ENCODE measurements at regions not wholly inside any gene's neighbourhood (a gene's known extent, or its start where the extent isn't known, plus 50 kb on each side); places are given as distances from the start of the nearest gene placed in this dataset.

DNA sequence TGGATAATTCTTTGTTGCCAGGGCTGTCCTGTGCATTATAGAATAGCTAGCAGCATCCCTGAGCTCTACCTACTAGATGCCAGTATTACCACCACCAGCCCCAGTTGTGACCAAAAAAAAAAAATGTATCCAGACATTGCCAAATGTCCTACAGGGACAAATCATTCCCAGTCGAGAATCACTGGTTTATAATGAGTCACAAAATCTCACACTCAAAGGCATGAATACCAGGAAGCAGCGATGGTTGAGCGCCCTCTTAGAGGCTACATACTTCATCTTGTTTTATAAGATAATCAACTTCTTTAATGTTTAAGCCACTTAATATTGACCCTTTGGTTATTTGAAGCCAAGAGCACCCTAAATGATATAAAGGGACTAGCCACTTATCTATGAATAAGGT, 297.3 kb downstream of the DHX15 start:
- Mint-ChIP-seq H3K4me1 (ENCODE audit: low read depth) (no peaks in the 10 kb centered on the region), H3K4me3 (no peak overlapping the region), H3K9me3 (peaks cover 4% of the 10 kb centered on the region in 2 donors), H3K27me3 (ENCODE audit: low read depth) (no peaks in the 10 kb centered on the region), H3K27ac (no peak overlapping the region), H3K36me3 (ENCODE audit: insufficient read depth in 2 of 2) (no peaks in the 10 kb centered on the region)
- DNase-seq (no peak), ATAC-seq (replicated peaks in 1 of 2) (no peak)

DNA sequence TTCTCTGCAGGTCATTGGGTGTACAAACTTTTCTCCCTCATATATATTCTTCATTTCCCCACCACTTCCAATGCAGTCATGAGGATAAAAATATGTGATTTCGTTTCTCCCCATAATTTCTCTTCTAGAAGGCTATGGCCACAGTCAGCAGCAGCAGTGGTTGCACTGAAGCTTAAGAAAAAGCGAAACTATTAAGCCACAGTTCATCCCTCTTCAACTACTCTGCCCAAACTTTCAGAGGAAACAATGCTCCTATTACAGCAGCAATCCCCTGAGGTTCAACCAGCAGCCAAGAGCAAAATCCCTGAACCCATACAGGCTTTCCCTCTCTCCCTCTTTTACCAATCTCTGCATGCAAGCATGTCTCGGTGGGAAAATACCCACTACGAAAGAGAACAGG, 298.6 kb downstream of the DHX15 start:
- Mint-ChIP-seq H3K27ac (no peak overlapping the region), H3K27me3 (ENCODE audit: low read depth) (no peaks in the 10 kb centered on the region), H3K4me3 (no peak overlapping the region), H3K9me3 (peaks cover 0 to under 1% of the 10 kb centered on the region in 2 donors), H3K36me3 (ENCODE audit: insufficient read depth in 2 of 2) (no peaks in the 10 kb centered on the region), H3K4me1 (ENCODE audit: low read depth) (no peaks in the 10 kb centered on the region)
- ATAC-seq (replicated peaks in 1 of 2): no peak
- DNase-seq: no peak

DNA sequence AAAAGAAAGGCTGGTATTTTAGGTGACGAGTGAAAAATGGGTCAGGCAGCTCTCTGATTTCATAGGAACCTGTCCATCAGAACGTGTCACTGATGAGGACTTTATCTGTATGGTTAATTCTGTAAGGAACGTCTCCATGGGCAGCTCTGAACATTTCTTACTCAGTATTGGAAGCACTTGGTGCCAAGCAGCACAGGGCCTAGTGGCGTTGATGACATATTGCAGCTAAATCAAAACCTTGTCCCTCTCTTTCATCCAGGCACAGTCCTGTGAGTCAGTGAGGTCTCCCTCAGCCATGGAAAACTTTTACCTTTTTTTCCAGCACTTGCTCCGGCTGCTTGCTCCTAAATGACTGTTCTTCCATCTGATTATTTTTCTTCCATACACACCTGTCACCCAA, 301.9 kb downstream of the DHX15 start:
- DNase-seq: no peak
- Mint-ChIP-seq H3K4me1 (ENCODE audit: low read depth) (no peaks in the 10 kb centered on the region), H3K36me3 (ENCODE audit: insufficient read depth in 2 of 2) (no peaks in the 10 kb centered on the region), H3K9me3 (no peaks in the 10 kb centered on the region), H3K27ac (no peak overlapping the region), H3K27me3 (ENCODE audit: low read depth) (peaks cover 9% of the 10 kb centered on the region), H3K4me3 (no peak overlapping the region)
- ATAC-seq (replicated peaks in 1 of 2): no peak

DNA sequence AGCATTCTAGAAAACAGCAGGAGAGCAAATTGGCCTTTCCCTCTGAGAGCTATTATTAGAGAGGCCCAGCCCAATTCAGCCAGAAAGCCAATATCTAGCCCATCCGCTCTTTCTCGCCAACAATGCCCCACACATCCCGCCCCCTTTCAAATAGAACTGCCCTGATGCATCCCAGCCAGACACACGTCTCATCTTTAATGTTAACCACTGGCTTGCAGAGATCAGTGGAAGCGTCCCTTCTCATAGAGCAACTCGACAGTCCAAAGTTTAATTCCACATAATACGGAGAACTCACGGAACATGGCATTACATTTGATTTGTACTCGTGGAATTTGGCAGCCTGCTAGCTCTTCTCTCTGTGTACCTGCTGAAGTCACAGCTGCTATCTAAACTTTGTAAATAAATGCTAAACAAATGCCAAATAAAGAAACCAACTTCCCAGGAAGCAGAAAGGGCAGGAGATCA, 304.4 kb downstream of the DHX15 start:
- Mint-ChIP-seq H3K9me3 (no peaks in the 10 kb centered on the region), H3K4me1 (ENCODE audit: low read depth) (no peaks in the 10 kb centered on the region), H3K4me3 (no peak overlapping the region), H3K36me3 (ENCODE audit: insufficient read depth in 2 of 2) (no peaks in the 10 kb centered on the region), H3K27ac (no peak overlapping the region), H3K27me3 (ENCODE audit: low read depth) (peaks cover 9% of the 10 kb centered on the region)
- DNase-seq: no peak
- ATAC-seq (replicated peaks in 1 of 2): no peak

DNA sequence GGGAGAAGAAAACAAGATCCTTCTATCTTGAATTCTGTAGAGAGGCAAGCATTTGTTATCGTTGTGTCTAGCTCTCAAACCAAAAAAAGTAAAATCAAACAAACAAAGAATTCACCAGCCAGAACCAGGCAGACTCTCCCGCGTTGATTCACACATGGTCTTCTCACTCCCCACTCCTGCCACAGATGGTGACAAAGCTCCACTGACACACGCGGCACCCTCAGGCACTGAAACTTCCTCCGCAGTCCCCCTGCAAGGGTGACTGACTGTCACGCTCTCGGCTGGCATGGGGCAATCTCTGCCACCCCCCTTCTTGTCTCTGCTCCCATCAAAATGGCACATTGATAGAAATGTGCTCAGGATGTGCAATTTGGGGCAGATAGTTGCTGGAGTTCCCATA, 304.9 kb downstream of the DHX15 start:
- Mint-ChIP-seq H3K36me3 (ENCODE audit: insufficient read depth in 2 of 2) (no peaks in the 10 kb centered on the region), H3K4me1 (ENCODE audit: low read depth) (no peaks in the 10 kb centered on the region), H3K27me3 (ENCODE audit: low read depth) (peaks cover 9% of the 10 kb centered on the region), H3K27ac (no peak overlapping the region), H3K4me3 (no peak overlapping the region), H3K9me3 (no peaks in the 10 kb centered on the region)
- DNase-seq (no peak), ATAC-seq (replicated peaks in 1 of 2) (no peak)

DNA sequence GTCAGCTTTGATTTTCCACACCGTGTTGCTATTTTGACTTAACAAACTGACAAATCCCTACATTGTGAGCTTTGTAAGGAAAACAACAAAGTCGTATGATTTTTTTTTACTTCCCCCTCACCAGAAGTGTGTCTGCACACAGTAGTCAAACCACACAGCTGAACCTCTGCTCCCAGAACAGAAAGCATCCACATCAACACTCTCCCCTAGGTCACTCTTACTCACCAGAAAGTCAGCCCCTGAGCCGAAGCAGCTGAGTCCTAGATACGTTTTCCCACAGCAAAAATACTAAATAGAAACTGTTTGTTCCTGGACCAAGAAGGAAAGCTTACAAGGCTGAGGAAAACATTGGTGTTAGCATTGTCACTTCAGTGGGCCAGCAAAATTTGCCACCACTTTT, 305.7 kb downstream of the DHX15 start:
- DNase-seq (no peak), ATAC-seq (replicated peaks in 1 of 2) (no peak)
- Mint-ChIP-seq H3K4me3 (no peak overlapping the region), H3K4me1 (ENCODE audit: low read depth) (no peaks in the 10 kb centered on the region), H3K36me3 (ENCODE audit: insufficient read depth in 2 of 2) (no peaks in the 10 kb centered on the region), H3K27me3 (ENCODE audit: low read depth) (peaks cover 9% of the 10 kb centered on the region), H3K27ac (no peak overlapping the region), H3K9me3 (no peaks in the 10 kb centered on the region)

DNA sequence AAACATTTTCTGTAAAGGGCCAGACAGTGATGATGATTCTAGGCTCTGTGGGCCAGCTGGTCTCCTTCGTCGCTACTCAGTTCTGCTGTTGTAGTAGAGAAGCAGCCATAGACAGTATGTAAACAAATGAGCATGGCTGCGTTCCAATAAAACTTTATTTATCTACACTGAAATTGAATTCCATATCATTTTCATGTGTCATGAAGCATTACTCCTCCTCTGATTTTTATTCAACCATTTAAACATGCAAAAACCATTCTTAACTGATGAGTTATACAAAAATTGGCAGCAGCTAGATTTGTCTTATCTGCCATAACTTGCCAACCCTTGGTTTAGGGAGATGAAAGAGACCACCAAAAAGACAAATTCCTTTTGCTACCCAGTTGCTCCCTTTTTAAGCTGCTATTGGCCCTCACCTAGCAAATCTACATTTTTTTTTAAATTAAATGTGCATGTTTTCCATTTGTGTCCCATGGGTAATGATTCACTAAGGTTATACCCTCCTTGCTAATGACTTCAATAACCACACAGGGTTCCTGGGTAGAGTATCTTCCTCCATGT, 309.9 kb downstream of the DHX15 start:
- no peaks in the 10 kb centered on the region for H3K4me1 Mint-ChIP-seq (ENCODE audit: low read depth)
- ATAC-seq (replicated peaks in 1 of 2): no peak
- H3K27me3 Mint-ChIP-seq (ENCODE audit: low read depth): peaks cover 9% of the 10 kb centered on the region
- no peak overlapping the region for H3K4me3 Mint-ChIP-seq
- no peak for DNase-seq
- H3K9me3 Mint-ChIP-seq: no peaks in the 10 kb centered on the region
- no peak overlapping the region for H3K27ac Mint-ChIP-seq
- H3K36me3 Mint-ChIP-seq (ENCODE audit: insufficient read depth in 2 of 2): no peaks in the 10 kb centered on the region

DNA sequence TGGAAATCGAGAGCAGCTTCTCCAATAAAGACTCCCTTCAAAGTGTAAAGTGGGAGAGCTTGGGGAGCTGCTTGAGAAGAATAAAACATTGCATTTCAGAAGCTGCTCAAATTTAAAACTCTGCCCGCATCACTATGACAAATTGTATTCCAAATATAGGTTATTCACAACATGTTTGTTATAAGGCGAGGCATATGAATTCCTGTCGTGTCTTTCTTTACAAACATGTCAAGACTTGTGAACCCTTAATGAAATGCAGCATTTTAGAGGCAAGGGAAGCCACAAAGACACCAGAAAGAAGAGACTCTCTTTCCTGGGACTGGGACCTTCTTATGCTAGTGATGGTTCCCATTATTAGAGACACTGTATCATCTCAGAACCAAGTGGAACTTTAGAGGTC, 311.2 kb downstream of the DHX15 start:
- no peaks in the 10 kb centered on the region for H3K9me3 Mint-ChIP-seq
- DNase-seq: no peak
- H3K4me3 Mint-ChIP-seq: no peak overlapping the region
- no peaks in the 10 kb centered on the region for H3K36me3 Mint-ChIP-seq (ENCODE audit: insufficient read depth in 2 of 2)
- H3K4me1 Mint-ChIP-seq (ENCODE audit: low read depth): no peaks in the 10 kb centered on the region
- no peak overlapping the region for H3K27ac Mint-ChIP-seq
- ATAC-seq (replicated peaks in 1 of 2): no peak
- no peaks in the 10 kb centered on the region for H3K27me3 Mint-ChIP-seq (ENCODE audit: low read depth)

DNA sequence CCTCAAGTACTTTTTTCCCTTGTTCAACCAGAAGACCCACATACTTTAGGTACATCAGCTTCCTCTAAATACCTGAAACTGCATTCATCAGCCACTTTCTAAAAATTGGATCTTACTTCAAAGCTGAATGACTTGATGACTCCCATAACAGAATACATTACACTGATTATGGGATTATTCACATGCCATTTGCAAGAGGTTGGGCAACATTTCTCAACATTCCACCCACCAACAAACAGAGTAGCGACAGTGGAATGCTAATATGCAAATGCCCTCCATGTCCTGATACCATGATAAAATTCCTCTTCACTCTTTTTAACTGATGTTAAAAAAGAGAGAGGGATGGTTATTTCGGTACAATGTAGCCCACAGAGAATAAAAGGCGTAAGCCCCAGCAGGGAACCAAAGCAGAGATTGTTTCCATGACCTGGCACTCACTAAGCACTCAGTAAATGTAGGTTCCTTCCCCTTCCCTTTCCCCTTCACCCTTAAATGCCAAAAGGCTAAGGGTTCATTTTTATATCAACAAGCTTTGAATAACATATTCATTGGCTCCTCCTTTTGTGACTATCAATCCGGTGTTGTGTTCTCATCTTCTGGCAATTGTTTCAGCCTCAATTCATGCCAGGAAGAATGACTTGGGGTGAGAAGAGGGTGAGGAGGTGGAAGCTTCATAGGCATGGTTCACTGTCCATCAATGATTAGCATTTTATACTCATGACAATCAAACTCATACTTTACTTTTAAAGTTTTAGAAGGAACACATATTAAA, 317.2 kb downstream of the DHX15 start:
- Mint-ChIP-seq H3K27ac (no peak overlapping the region), H3K9me3 (peaks cover 0 to 4% of the 10 kb centered on the region in 2 donors)

DNA sequence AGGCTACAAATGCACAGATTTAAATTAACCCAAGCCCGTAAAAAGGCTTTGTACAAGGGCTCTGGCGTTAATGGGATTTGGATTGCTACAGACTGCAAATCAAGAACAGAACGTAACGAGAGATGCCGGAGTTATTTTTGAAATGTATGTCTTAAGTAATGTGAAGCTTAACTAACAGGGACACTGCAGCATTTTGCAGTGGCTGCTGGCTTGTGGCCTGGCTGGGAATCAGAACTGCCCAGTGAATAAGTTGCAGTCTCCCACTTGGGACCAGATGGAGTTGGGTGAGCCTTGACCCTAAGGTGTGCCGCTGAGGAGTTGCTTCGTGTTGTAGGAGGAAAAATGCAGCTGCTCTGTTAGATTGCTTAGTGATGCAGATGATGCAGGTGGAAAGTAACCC, 318.4 kb downstream of the DHX15 start:
- no peak overlapping the region for H3K4me3 Mint-ChIP-seq
- H3K27ac Mint-ChIP-seq: no peak overlapping the region
- no peak for DNase-seq
- H3K9me3 Mint-ChIP-seq: peaks cover 0 to 7% of the 10 kb centered on the region in 2 donors
- no peaks in the 10 kb centered on the region for H3K4me1 Mint-ChIP-seq (ENCODE audit: low read depth)
- peaks cover 7% of the 10 kb centered on the region for H3K27me3 Mint-ChIP-seq (ENCODE audit: low read depth)
- no peaks in the 10 kb centered on the region for H3K36me3 Mint-ChIP-seq (ENCODE audit: insufficient read depth in 2 of 2)
- no peak for ATAC-seq (replicated peaks in 1 of 2)

More for the DNA sequence above, 317.2 kb downstream of the DHX15 start:
- Mint-ChIP-seq H3K36me3 (ENCODE audit: insufficient read depth in 2 of 2) (no peaks in the 10 kb centered on the region), H3K4me1 (ENCODE audit: low read depth) (no peaks in the 10 kb centered on the region), H3K27me3 (ENCODE audit: low read depth) (no peaks in the 10 kb centered on the region), H3K4me3 (no peak overlapping the region)
- no peak for DNase-seq
- no peak for ATAC-seq (replicated peaks in 1 of 2)

DNA sequence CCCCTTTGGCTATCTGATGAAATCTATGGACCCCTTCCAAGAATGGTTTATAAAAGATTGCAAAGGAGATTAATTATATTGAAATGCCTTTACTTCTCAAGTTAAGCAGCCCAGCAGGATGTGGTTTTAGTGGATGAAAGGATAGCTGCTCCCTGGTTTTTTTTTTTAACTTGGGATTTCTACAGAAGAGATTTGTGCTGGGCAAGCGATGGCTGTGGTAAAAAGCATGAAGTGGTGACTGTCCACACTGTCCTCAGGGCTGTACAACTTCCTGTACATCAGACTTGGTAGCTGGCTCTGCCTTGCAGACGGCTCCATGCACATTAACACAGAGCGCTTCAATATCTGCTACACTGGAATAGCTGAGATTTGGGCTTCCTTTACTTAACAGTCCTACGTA, 321.7 kb downstream of the DHX15 start:
- no peaks in the 10 kb centered on the region for H3K4me1 Mint-ChIP-seq (ENCODE audit: low read depth)
- ATAC-seq (replicated peaks in 1 of 2) (no peak), DNase-seq (no peak)
- no peak overlapping the region for H3K27ac Mint-ChIP-seq
- no peaks in the 10 kb centered on the region for H3K36me3 Mint-ChIP-seq (ENCODE audit: insufficient read depth in 2 of 2)
- peaks cover 9% of the 10 kb centered on the region for H3K27me3 Mint-ChIP-seq (ENCODE audit: low read depth)
- H3K9me3 Mint-ChIP-seq: peaks cover 0 to 7% of the 10 kb centered on the region in 2 donors
- H3K4me3 Mint-ChIP-seq: no peak overlapping the region

DNA sequence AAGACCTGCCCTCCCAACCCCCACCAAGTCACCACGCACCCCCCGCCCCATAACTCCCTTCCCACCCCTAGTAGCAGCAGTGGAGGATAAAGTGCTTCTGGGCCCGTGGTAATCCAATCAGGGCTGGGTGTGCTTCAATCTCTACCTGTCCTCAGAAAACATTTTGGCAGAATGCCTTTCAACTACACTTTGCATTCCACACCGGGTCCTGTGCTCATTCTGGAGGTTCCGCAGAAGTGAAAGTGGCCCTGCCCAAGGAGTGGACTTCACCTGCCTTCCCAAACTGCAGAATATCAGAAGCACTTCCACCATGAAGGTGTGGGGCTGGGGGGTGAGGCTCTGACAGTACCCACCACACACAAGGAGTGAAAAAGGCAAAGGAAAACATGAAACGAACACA, 322.3 kb downstream of the DHX15 start:
- Mint-ChIP-seq H3K4me3 (no peak overlapping the region), H3K27ac (no peak overlapping the region), H3K9me3 (peaks cover 0 to 7% of the 10 kb centered on the region in 2 donors), H3K4me1 (ENCODE audit: low read depth) (no peaks in the 10 kb centered on the region), H3K27me3 (ENCODE audit: low read depth) (peaks cover 9% of the 10 kb centered on the region), H3K36me3 (ENCODE audit: insufficient read depth in 2 of 2) (no peaks in the 10 kb centered on the region)
- ATAC-seq (replicated peaks in 1 of 2) (no peak), DNase-seq (no peak)

DNA sequence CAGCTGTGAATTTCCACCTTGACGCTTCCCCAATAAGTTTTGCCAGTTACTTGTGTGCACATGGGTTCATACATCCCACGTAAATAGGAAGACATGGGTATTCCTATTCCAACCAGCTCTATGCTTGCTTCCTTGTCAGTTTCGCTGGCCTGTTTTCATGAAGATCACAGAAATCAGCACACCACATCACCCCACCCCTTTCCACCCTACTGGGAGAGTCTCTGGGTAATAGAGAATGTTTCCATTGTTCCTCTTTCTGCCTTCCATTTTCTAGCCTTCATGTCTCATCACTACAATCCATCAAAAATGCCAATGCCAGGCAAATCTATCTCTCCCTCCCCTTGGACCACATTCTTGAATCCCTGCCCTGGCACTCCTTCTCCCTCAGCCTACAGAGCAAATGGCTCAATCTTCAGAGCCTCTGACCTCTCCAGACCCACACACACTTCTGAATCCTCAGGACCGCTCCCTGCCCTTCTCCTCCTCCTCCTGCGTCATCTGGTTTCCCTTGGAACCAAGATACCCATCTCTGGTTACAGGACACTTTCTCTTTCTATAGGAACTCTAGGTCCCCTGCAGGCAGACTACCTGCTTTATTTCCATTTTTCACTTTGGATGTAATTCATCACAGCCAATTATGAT, 323.3 kb downstream of the DHX15 start:
- Mint-ChIP-seq H3K4me1 (ENCODE audit: low read depth) (no peaks in the 10 kb centered on the region), H3K9me3 (peaks cover 0 to 7% of the 10 kb centered on the region in 2 donors), H3K27ac (no peak overlapping the region), H3K27me3 (ENCODE audit: low read depth) (peaks cover 9% of the 10 kb centered on the region), H3K36me3 (ENCODE audit: insufficient read depth in 2 of 2) (no peaks in the 10 kb centered on the region), H3K4me3 (no peak overlapping the region)
- no peak for ATAC-seq (replicated peaks in 1 of 2)
- no peak for DNase-seq
